CD4-positive, alpha-beta T cell treated with Interleukin-15 for 1 hour (primary cell): ENCODE measurements at regions not wholly inside any gene's neighbourhood (a gene's known extent, or its start where the extent isn't known, plus 50 kb on each side); places are given as distances from the start of the nearest gene placed in this dataset.

Experiments
- DNase-seq: peaks from one replicate; pipeline ENCODE4 v3.0.0-alpha.2; 2020

DNA sequence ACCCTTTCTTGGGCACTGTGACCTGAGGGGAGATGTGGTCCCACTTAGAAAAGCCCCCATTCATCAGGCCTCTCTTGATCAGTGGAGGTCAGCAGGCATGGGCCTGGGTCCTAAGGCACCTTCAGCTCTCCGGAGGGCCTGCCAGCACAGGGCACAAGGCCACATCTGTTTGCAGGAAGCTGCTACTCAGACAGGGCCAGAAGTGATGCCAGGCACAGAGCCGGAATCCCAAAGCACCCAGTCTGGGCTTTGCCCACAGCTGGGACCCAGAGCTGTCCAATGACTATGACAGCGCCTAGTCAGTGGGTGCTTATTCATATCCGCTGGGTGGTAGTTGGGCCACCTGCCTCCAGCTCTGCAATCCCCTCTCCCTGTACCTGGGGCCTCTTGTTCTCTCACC is 63.2 kb upstream of the ELN start:
- DNase-seq: no peak

DNA sequence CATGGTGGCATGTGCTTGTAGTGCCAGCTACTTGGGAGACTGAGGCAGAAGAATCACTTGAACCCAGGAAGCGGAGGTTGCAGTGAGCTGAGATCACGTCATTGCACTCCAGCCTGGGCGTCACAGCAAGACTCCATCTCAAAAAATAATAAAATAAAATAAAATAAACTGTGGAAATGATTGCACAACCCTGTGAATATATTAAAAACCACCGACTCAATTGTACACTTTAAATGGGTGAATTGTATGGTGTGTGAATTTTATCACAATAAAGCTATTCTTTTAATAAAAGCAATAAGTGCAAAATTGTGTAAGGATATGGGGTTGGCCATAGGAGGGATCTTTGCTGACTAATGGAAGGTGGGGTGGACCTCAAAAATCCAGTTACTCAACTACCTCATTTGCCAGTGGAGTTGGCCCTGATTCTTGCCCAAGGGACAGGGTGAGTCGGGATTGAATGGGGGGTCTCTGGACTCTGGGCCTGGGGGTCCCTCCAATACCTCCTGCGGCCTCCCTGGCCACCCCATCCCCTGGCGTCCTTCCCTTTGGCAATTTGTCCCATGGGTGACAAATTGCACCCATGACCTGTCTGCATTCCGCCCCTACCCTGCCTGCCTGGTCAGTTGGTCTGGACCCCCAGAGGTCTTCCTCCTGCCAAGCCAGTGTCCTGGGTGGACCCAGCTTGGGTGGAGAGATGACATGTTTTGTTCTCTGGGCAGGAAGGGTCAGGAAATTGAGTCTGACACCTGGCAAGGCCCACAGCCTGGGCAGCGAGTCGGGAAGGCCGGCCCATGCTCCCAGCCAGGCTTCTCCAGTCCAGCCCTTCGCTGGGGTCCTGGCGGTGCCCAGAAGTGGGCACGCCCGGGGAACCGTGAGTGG is 61.7 kb upstream of the ELN start:
- DNase-seq: no peak

DNA sequence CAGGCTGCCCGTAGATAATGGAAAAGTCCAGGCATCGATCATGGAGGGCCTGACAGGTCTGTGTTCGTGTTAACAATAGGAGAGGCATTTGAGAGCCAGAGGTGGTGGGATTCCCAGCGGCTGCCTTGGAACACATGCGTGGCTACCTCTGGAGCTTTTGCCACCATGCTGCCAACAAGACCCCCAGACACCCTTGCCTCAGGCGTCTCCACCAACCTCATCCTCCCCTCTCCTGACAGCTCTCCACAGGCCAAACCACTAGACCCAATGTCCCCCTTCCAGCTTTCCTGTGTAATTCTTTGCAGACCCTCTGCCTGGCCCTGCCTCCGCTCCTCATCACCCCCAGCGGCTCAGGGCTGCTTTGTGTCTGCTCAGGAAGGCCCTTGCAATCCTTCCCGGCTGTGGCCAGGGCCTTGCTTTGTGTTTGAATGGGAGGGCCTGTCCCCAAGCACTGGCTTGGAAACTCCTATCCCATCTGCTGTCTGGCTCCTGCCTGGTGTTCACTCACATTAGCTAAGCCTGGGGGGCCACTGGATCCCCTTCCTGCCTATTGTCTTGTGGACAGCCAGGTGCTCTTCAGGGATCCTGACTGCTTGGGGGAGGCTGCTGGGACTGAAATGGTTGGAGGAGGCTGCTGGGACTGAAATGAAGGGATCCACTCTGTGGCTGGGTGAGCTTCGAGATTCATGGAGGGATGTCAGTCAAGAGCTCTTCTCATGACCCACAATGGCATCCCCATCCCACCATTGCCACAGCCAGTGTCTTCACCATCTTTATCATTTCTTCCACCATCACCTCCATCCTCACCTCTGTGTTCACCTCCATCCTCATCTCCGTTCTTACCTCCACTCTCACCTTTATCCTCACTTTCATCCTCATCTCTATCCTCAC is 60.8 kb upstream of the ELN start:
- DNase-seq: no peak

DNA sequence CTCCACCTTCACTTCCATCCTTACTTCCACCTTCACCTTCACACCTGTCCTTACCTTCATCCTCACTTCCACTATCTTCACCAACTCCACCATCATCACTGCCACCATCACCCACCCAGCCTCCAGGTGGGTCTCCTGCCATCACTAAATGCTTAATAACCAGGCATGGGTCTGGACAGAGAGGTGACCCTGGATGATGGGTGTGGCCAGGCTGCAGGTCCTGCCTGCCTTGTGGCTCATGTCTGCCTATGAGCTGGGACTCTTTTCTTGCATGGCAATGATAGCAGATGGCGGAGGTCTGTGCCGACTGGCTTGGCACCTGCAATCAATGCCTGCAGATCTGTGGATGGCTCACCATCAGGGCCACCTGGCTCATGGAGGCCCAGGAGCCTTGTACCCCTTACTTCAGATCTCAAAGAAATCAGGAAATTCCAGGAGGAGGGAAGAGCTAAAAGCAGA is 60.1 kb upstream of the ELN start:
- DNase-seq: no peak

DNA sequence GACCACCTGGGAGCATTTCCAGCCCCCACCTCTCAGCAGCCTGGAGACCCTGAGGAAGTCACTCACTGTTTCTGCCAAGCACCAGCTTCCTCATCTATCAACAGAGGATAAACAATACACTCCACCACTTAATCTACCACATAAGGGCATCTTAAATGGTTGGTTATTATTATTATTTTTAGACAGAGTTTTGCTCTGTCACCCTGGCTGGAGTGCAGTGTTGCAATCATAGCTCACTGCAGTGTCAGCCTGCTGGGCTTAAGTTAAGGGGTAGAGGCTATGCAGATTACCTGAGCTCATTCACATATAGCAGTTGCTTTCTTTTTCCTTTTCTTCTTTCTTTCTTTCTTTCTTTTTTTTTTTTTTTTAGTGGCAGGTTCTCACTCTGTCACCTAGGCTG is 59.5 kb upstream of the ELN start:
- no peak for DNase-seq

DNA sequence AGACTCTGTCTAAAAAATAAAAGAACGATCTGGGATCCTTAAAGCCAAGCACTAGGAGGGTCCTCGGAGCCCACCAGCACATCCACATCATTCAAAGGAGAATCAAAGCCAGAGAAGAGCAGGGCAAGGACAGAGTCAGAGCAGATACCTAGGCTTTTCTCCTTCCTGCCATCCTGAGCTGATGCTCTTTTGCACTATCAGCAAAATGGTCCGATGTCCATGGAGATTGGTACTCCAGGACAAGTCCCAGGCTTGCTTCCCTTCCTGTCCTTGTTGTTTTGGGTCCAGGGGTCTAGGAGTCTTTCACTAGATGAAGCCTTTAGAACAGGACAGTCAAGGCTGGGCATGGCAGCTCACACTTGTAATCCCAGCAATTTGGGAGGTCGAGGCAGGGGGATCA is 58.0 kb upstream of the ELN start:
- no peak for DNase-seq

DNA sequence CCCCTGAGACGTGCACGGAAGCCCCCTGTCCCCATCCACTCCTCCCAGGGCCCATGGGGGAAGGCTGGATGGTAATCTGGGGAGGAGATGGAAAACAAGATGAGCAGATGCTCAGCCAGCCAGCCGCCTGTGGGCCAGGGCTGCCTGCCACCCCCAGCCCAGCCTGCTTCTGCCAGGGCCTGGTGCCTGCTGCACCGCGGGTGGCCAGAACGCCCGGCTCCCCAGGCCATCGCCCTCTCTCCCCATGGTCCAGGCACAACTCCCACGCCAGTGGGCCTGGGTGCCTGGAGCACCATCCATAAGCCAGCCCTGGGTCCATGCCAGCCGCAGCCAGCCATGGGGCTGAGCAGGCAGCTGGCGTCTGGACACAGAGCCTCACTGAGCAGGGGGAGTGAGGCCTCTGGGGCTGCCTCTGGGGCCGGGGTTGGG is 57.2 kb upstream of the ELN start:
- no peak for DNase-seq

DNA sequence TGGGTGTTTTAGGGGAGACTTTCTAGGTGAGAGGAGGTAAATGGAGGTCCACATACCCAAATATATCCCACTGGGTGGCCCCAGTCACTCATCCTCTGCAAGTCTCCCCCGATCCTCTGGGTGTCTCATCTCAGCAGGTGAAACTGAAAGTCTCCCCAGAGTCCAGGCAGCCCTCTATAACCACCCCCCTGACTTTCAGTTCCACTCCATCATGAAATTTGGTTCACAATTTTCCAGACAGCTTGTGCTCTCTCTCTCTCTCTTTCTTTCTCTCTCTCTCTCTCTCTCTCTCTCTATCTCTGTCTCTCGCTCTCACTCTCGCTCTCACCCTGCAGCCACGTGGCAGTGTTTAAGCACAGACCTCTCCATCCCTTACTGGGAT is 56.7 kb upstream of the ELN start:
- no peak for DNase-seq

DNA sequence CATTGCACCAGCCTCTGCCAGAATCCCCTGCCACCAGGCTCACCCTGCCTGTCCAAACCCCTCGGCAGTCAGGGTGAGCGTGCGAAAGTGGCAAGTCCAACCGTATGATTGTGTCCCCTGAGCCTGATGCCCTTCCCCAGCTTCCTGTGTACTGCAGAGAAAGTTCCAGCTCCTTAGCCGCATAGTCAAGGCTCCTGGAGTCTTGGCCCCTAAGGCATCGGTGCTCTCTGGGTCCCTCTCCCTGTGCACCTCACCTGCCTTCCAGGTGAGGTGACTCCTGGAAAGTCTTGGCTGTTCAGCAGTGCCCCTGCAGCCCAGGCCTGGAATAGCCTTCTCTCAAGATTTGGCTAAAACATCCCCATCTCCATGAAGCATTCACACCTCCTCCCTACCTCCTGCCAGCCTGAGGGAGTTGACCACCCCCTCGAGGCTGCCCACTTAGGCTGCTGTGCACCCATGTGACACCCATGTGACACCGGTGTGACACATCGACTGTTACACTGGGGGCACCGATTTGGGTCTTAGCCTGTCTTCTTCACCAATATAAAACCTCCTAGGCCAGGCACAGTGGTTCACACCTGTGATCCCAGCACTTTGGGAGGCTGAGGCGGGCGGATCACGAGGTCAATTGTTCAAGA is 56.1 kb upstream of the ELN start:
- no peak for DNase-seq

DNA sequence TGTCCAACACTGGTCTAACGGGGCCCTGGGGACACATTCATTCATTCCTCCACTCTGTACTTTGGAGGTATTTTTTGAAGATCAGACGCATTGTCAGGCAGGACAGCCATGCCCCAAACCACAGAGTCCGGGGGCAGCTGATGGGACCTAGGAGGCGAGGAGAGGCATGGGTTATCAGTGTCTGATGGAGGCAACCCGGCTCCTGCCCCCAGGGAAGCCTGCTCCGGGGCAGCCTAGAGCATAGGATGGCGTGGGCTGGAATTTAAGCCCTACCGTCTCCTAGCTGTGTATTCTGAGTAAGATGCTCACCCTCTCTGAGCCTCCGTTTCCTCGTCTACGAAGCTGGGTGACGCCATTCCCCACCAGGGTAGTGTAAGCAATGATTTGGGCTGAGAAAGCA is 55.4 kb upstream of the ELN start:
- no peak for DNase-seq

DNA sequence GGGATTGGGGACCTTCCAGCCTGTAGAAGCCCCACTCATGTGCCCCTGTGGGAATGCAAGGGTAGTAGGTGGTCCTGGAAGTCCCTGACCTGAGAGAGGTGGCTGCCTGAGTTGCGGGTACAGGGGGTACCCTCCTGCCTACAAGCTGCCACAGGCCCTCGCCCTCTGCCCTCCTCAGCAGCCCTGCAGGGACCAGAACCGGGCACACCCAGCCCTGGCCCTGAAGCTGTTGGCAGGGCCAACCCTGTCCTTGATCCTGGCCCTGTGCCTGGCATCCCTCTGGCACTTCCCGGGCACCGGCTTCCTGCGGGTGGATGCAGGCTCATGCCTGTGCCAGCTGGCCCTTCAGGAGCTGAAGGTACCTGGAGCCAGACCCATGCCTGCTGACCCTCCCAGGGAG is 54.9 kb upstream of the ELN start:
- DNase-seq: no peak

DNA sequence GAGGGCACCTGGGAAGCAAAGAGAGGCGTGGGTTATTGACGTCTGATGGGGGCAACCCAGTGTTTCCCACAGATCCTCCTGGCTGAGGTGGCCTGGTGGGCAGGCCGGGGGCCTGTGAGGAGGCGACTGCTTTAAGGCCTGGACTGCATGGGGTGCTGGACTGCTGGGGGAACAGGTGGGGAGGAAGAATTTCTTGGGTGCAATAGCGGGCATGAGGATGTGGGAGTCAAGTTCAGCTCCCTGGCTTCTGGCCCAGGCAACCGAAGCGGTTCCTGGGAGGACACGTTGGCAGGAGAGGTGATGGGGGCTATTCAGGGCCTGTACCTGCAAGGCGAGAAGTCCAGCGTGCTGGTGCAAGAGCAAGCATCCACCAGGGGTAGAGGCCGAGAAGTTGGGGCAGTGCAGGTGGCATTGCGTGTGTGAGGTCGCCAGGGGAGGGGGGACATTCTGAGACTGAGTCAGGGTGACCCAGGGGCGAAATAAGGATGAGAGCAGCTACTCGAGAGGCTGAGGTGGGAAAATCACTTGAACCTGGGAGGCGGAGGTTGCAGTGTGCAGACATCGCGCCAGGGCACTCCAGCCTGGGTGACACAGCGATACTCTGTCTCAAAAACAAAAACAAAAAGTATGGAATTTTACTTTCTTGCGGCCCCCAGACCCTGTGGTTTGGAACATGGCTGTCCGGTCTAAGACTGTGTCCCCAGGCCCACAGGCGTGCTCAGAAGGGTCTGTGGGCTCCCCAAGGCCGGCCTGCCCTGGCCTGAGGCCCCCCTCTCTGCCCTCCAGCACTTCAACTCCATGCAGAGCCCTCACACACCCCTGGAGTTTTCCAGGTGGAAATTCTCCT is 53.6 kb upstream of the ELN start:
- no peak for DNase-seq

DNA sequence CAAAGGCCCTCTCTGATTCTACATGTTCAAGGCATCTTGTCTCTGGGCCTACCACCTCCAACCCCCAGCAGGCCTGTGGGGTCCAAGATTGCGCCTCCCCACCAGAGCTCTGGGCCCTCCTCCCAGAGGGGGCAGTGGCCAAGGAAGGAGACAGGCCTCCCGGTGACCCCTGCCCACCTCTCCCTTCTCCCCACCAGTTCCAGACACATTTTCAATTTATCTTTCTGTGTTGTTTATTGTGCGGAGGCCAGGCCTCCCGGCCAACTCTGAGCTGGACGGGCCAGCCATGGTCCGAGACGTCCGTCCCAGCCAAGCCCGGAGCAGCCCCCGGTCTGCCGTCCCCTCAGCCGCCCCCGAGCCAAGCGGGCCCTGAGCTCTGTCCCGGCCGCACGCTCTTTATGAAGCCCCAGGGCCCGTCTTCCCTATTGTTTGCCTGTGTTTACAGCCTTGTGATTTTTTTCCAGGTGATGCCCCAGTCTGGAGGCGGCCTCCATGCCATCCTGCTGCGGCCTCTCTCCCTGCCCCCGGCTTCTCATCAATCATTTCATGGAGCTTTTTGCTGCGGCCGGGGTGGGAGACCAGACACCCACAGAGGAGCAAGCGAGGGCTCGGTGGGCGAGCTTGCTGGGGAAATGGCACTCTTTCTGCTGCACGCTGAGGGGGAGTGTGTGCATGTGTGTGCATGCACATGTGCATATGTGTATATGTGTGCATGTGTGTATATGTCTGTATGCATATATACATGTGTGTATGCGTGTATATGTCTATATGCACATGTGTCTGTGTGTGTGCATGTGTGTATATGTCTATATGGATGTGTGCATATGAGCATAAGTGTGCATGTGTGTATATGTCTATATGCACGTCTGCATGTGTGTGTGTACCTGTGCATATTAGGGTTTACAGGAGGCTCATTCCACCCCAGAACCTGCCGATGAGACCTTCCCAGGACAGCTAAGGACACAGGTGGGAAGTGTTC is 52.7 kb upstream of the ELN start:
- no peak for DNase-seq

DNA sequence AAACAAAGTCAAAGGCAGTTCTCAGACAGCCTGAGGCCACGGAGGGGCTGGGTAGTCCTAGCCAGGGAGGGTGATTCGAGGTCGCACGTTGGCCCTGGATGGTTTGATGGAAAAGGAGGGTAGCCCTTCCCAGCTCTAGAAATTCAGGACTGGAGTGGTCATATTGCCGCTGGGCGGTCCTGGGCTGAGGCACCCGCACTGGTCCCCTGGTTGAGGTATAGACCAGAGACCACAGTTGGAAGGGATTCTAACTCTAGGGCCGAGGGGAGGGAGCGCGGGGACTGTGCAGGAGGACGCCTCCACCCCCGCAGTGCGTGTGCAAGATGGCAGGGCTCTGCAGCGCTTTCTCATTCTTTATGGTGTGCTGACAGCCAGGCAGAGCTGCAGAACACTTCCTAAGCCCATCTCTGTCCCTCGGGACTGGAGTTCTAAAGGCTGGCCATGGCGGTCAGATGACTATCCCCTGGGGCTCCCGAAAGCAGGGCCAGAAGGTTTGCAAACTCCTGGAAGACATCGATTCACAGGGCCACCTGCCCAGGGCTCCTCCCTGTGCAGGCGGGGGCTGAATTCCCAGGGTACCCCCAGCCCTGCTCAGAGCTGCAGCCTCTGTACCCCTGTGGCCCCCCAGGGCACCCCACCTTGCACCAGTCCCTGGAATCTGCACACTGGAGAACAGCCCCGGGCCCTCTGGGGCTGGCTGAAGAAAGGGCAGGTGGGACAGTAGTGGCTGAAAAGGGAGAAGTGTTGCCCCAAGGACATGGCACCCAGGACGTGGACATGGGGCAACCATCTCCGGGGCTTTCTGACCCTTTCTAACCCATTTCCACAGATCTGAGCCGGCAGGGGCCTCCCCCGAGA is 51.0 kb upstream of the ELN start:
- no peak for DNase-seq

DNA sequence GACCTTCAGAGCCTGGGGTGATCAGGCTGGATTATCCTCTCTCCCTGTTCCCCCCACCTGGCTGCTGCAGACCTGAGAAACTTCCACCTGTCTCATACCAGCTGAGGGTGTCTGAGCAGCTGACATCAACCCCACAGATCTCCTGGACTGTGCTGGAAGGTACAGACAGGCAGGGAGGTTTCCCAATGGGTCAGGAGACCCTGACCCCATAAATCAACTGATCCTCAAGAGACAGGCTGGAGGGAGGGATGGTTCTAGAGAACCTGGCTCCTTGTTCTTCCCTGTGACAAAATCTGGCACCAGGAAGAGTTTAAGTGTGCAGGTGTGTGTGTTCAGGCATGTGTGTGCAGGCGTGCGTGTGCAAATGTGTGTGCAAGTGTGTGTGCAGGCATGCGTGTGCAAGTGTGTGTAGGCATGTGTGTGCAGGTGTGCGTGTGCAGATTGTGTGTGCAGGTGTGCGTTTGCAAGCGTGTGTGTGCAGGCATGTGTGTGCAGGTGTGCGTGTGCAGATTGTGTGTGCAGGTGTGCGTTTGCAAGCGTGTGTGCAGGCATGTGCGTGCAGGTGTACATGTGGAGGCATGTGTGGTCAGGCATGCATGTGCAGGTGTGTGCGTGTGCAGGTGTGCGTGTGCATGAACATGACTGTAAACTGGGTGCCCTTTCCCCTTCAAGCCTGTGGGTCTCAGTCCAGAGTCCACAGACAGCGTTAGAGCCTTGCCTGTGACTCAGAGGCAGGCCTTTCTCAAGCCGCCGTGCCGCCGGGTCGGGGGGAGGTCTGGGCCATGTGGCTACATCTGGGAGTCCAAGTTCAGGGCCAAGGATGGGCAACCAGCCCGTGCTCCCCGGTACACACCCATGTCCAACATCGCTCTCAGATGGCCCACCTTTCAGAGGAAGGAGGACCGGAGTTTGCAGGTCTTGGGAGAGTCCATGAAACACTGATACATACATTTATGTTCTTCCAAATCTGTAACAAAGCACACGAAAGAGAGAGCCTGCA is 50.1 kb upstream of the ELN start:
- peak; percentile 7 for DNase-seq
